ENCODE measurements at regions not wholly inside any gene's neighbourhood (a gene's known extent, or its start where the extent isn't known, plus 50 kb on each side); places are given as distances from the start of the nearest gene placed in this dataset.

GRCh38 chr2:12222554-12222953 lies 476.1 kb downstream of the LPIN1 start:
- TF ChIP-seq POLR2A (IDR thresholded peaks at IDR 0.05), result no peak
- TF ChIP-seq CTCF (IDR thresholded peaks at IDR 0.05), result no peak
